ENCODE measurements at regions not wholly inside any gene's neighbourhood (a gene's known extent, or its start where the extent isn't known, plus 50 kb on each side); places are given as distances from the start of the nearest gene placed in this dataset.

GRCh38 chr15:31151301-31152233 is 50.0 kb upstream of the TRPM1 start:
- DNase-seq (ENCODE audit: extremely low read depth in 1 of 2, low read depth in 1 of 2) = no peak

GRCh38 chr15:31153531-31153930 is 52.0 kb upstream of the TRPM1 start:
- DNase-seq (ENCODE audit: extremely low read depth in 1 of 2, low read depth in 1 of 2) = no peak

GRCh38 chr15:31155151-31155550 is 53.6 kb upstream of the TRPM1 start:
- DNase-seq (ENCODE audit: extremely low read depth in 1 of 2, low read depth in 1 of 2) = no peak

GRCh38 chr15:31156226-31156625 is 54.7 kb upstream of the TRPM1 start:
- no peak for DNase-seq (ENCODE audit: extremely low read depth in 1 of 2, low read depth in 1 of 2)

GRCh38 chr15:31156808-31157207 is 55.3 kb upstream of the TRPM1 start:
- DNase-seq (ENCODE audit: extremely low read depth in 1 of 2, low read depth in 1 of 2) = no peak

GRCh38 chr15:31157644-31158069 is 56.1 kb upstream of the TRPM1 start:
- no peak for DNase-seq (ENCODE audit: extremely low read depth in 1 of 2, low read depth in 1 of 2)

GRCh38 chr15:31158858-31159569 is 57.5 kb upstream of the TRPM1 start:
- no peak for DNase-seq (ENCODE audit: extremely low read depth in 1 of 2, low read depth in 1 of 2)

GRCh38 chr15:31159837-31160236 is 58.3 kb upstream of the TRPM1 start:
- DNase-seq (ENCODE audit: extremely low read depth in 1 of 2, low read depth in 1 of 2) = no peak

GRCh38 chr15:31160297-31160696 is 58.8 kb upstream of the TRPM1 start:
- no peak for DNase-seq (ENCODE audit: extremely low read depth in 1 of 2, low read depth in 1 of 2)

GRCh38 chr15:31160740-31161495 is 59.4 kb upstream of the TRPM1 start:
- DNase-seq (ENCODE audit: extremely low read depth in 1 of 2, low read depth in 1 of 2) = no peak

- DNase-seq (ENCODE audit: extremely low read depth in 1 of 2, low read depth in 1 of 2) = no peak
Measured at GRCh38 chr15:31161951-31162350, 60.4 kb upstream of the TRPM1 start.

- DNase-seq (ENCODE audit: extremely low read depth in 1 of 2, low read depth in 1 of 2) = no peak
Measured at GRCh38 chr15:31162721-31163510, 61.4 kb upstream of the TRPM1 start.

GRCh38 chr15:31163769-31164572 is 62.4 kb upstream of the TRPM1 start:
- no peak for DNase-seq (ENCODE audit: extremely low read depth in 1 of 2, low read depth in 1 of 2)

GRCh38 chr15:31164573-31164912 is 63.0 kb upstream of the TRPM1 start:
- DNase-seq (ENCODE audit: extremely low read depth in 1 of 2, low read depth in 1 of 2) = no peak

GRCh38 chr15:31169558-31169957 is 68.0 kb upstream of the TRPM1 start:
- DNase-seq (ENCODE audit: extremely low read depth in 1 of 2, low read depth in 1 of 2) = no peak

GRCh38 chr15:31171731-31172130 is 70.2 kb upstream of the TRPM1 start:
- DNase-seq (ENCODE audit: extremely low read depth in 1 of 2, low read depth in 1 of 2) = no peak

GRCh38 chr15:31172606-31173005 is 71.1 kb upstream of the TRPM1 start:
- no peak for DNase-seq (ENCODE audit: extremely low read depth in 1 of 2, low read depth in 1 of 2)

GRCh38 chr15:31173790-31174450 is 72.4 kb upstream of the TRPM1 start:
- no peak for DNase-seq (ENCODE audit: extremely low read depth in 1 of 2, low read depth in 1 of 2)

- no peak for DNase-seq (ENCODE audit: extremely low read depth in 1 of 2, low read depth in 1 of 2)
Measured at GRCh38 chr15:31175484-31175883, 74.0 kb upstream of the TRPM1 start.

Measured in activated CD8-positive, alpha-beta memory T cell treated with anti-CD3 and anti-CD28 coated beads for 1 hour (primary cell).